ENCODE measurements at regions not wholly inside any gene's neighbourhood (a gene's known extent, or its start where the extent isn't known, plus 50 kb on each side); places are given as distances from the start of the nearest gene placed in this dataset.

GRCh38 chr15:69552057-69552815, 99.6 kb downstream of the RPLP1 start:
- TF ChIP-seq CTCF (IDR thresholded peaks at IDR 0.05), result no peak
- no peak for TF ChIP-seq POLR2A (IDR thresholded peaks at IDR 0.05)
- TF ChIP-seq EP300 (IDR thresholded peaks at IDR 0.05), result no peak
